Spinal cord (tissue), 9 donors: ENCODE measurements at regions not wholly inside any gene's neighbourhood (a gene's known extent, or its start where the extent isn't known, plus 50 kb on each side); places are given as distances from the start of the nearest gene placed in this dataset.

Source experiments
- DNase-seq, 6 donors: peaks; one replicate each; pipeline versions ENCODE4 v3.0.0 to v3.0.0-alpha.2; 2013 to 2015; ENCODE audit warnings: low spot score in 6 of 6, low read depth in 4 of 6
- H3K27ac ChIP-seq: one replicate; pipeline ENCODE4 v1.5.1; 2013; ENCODE audit warnings: low read depth, low read length, control low read depth
- H3K27me3 ChIP-seq: one replicate; pipeline ENCODE4 v1.6.1; 2013; ENCODE audit warnings: low read length; ENCODE audit not compliant: control insufficient read depth, insufficient read depth
- H3K36me3 ChIP-seq: one replicate; pipeline ENCODE4 v1.6.1; 2013; ENCODE audit warnings: low read length; ENCODE audit not compliant: control insufficient read depth, insufficient read depth
- H3K4me1 ChIP-seq: one replicate; pipeline ENCODE4 v1.6.1; 2013; ENCODE audit warnings: low read length; ENCODE audit not compliant: control insufficient read depth, insufficient read depth
- H3K4me3 ChIP-seq: one replicate; pipeline ENCODE4 v1.5.1; 2013; ENCODE audit warnings: low read depth, low read length, control low read depth
- H3K9me3 ChIP-seq: one replicate; pipeline ENCODE4 v1.6.1; 2013; ENCODE audit warnings: low read length; ENCODE audit not compliant: control insufficient read depth, insufficient read depth
- WGBS: methylation state at CpG from one replicate; pipeline ENCODE4 v1.1.5; 2013; ENCODE audit warnings: missing lambda C conversion rate; ENCODE audit not compliant: insufficient coverage; 5-methylcytosine and 5-hydroxymethylcytosine counted together
- donor health status: healthy.

DNA sequence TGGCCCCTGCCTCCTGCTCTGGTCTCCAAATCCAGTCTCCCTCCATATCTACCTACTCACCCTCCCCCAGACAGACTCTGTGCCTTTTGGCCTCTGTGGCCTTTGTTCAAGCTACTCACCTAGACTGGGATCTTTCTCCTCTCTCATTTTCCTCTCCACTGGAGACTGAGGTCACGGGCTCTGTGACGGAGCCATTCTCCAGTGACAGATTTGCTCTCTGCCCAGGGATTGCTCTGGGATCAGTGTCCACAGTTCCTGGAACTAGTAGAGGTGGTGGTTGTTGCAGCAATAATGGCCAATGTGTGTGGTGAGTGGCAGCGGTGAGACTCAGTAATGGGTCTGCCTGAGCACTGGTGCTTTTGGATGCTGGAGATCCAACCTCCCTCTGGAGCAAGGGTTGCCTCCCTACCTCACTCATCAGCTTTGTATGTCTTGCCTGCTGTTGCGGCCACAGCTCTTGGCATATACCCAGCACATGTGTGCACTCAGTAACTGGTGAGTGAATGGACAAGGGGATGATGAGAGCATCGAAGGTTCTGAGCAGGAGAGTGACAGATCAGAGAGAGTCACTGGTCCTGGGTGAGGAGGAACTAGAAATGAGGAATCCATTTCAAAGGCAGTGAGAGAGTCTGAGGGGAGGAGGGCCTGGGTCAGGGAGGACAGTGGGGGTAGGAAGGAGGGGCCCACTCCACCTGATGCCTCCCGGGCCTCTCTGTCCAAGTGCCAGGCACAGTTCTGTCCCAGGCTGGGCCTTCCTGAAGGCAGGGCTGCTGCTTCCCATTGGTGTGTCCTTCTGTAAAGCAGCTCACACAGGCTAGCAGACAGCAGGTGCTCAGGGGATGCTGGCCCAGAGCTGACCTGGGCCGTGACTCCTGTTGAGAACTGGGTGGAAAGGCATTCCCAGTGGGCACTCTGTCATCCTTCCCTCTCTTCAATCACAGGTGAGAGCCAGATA, 96.5 kb upstream of the PITX1 start:
- peaks cover 11% of the 10 kb centered on the region for H3K4me1 ChIP-seq
- H3K27me3 ChIP-seq = peaks cover 2% of the 10 kb centered on the region
- no peak for DNase-seq
- no peaks in the 10 kb centered on the region for H3K36me3 ChIP-seq
- no peak overlapping the region for H3K4me3 ChIP-seq
- no peak overlapping the region for H3K27ac ChIP-seq
- 83% methylated on average over 4 of the region's 7 CpGs for WGBS
- H3K9me3 ChIP-seq = no peaks in the 10 kb centered on the region

- WGBS = 67% methylated on average over 8 of the region's 12 CpGs
- H3K27me3 ChIP-seq = peaks cover 2% of the 10 kb centered on the region
- H3K4me1 ChIP-seq = peaks cover 9% of the 10 kb centered on the region
- no peaks in the 10 kb centered on the region for H3K36me3 ChIP-seq
- H3K9me3 ChIP-seq = no peaks in the 10 kb centered on the region
- no peak overlapping the region for H3K4me3 ChIP-seq
- H3K27ac ChIP-seq = no peak overlapping the region
- DNase-seq = no peak
Measured at GRCh38 chr5:135129307-135129706, 95.3 kb upstream of the PITX1 start.

DNA sequence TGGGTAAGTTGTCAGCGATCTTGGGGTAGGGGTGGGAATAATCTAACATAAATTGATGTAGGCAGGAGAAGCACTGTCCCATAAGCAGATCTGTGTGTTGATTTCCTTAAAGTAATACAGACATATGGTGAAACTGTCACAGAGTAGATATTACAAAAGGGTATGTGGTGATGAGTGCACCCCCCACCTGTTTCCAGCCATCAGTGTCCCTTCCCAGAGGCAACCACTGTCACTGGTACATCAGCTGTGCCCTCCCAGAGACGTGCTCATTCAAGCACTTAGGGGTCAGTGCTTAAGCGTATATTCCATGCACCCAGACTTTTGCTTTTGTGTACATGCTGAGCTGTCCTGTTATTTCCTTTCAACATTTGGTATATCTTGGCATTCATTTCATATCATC, 94.3 kb upstream of the PITX1 start:
- H3K4me3 ChIP-seq = no peak overlapping the region
- no peaks in the 10 kb centered on the region for H3K36me3 ChIP-seq
- DNase-seq = no peak
- no peaks in the 10 kb centered on the region for H3K9me3 ChIP-seq
- no peak overlapping the region for H3K27ac ChIP-seq
- peaks cover 2% of the 10 kb centered on the region for H3K27me3 ChIP-seq
- WGBS = 88% methylated on average over 2 of the region's 3 CpGs
- H3K4me1 ChIP-seq = peaks cover 9% of the 10 kb centered on the region

DNA sequence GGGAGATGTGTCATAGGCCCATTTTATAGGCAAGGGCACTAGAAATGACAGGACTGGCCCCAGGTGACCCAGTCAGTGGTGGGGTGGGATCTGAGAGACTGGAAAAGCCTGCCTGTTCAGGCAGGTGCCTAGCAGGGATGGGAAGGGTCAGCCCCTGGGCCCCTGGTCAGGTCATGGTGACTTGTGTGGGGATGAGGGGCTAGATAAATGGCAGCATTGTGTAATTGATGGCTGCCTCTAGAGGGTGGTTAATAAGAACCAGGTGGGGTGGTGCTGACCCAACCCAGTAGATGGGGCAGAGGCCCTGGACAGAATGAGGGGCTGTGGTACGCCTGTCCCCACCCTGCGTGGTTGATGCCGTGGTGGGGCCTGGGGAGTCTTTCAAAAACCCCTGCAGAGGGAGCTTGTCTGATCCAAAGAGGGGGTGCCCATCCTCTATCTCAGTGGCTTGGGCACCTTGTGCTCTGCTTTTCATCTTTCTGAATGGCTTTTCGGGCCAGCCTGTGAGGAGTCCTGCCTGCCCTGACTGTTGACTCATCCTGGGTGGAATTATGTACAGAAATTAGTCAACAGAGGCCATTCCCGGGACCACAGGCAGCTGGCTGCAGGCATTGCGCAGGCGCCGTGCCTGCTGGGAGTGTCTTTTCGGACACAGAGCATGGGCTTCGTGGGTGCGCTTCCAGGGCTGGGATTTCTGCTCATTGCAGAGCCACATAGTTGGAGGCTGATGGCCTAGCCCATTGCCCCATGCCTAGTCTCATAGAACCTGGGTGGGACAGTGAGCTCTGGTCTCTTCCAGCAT, 93.6 kb upstream of the PITX1 start:
- peaks cover 9% of the 10 kb centered on the region for H3K4me1 ChIP-seq
- H3K27ac ChIP-seq = no peak overlapping the region
- DNase-seq = no peak
- H3K4me3 ChIP-seq = no peak overlapping the region
- H3K36me3 ChIP-seq = no peaks in the 10 kb centered on the region
- H3K9me3 ChIP-seq = no peaks in the 10 kb centered on the region
- 97% methylated on average over 10 of the region's 11 CpGs for WGBS
- peaks cover 2% of the 10 kb centered on the region for H3K27me3 ChIP-seq

DNA sequence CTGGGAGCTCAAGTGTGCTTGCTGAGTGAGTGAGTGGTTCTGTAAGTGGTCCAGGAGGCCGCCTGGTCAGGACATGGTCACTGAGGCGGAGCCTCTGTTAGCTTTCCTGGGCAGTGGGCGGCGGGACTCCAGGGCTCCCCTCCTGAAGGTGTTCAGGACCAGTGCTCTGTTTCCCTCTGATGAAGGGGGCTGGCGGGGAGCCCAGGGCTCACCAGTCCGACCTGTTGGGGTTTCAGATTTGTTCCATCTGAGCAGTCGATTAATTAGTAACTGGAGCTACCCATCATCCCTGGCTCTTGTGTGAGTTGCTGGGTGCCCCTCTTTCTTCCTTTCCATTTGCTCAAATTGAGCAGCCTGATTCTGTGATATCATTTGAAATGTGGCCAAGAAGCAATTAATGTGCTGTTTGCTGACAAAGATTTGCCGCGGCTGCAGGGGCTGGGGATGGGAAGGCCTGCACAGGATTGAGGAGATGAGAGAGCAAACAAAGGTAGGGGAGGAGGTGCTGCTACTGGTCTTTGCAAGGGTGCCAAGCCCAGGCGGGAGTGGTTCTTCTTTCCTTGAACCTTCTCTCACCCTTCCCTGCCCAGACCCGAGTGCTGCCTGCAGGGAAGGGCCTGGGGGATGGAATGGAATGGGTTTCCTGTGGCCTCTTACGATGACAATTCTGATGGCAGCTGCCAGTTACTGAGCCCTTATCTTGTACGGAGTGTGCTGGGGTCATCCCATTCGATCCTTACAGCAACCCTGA, 92.8 kb upstream of the PITX1 start:
- H3K36me3 ChIP-seq = no peaks in the 10 kb centered on the region
- 62% methylated on average over 12 of the region's 14 CpGs for WGBS
- peaks cover 2% of the 10 kb centered on the region for H3K27me3 ChIP-seq
- no peak overlapping the region for H3K27ac ChIP-seq
- H3K4me1 ChIP-seq = peaks cover 9% of the 10 kb centered on the region
- H3K4me3 ChIP-seq = no peak overlapping the region
- H3K9me3 ChIP-seq = no peaks in the 10 kb centered on the region
- DNase-seq = peak in 2 of 6 donors; percentile 69 to 77

- H3K4me1 ChIP-seq = peaks cover 9% of the 10 kb centered on the region
Measured at GRCh38 chr5:135124724-135125123, 90.7 kb upstream of the PITX1 start.

GRCh38 chr5:135124128-135124527, 90.1 kb upstream of the PITX1 start:
- no peaks in the 10 kb centered on the region for H3K27me3 ChIP-seq
- 50% methylated on average over 3 of the region's 4 CpGs for WGBS
- peak in 1 of 6 donors; percentile 13 for DNase-seq

More at GRCh38 chr5:135124724-135125123, 90.7 kb upstream of the PITX1 start:
- Histone ChIP-seq H3K4me3 (no peak overlapping the region), H3K9me3 (no peaks in the 10 kb centered on the region), H3K27me3 (no peaks in the 10 kb centered on the region), H3K27ac (no peak overlapping the region), H3K36me3 (no peaks in the 10 kb centered on the region)
- DNase-seq = no peak
- 85% methylated on average over 8 of the region's 8 CpGs for WGBS

GRCh38 chr5:135122797-135123196, 88.8 kb upstream of the PITX1 start:
- no peak overlapping the region for H3K27ac ChIP-seq
- 70% methylated on average over 1 of the region's 1 CpG for WGBS
- H3K4me3 ChIP-seq = no peak overlapping the region
- H3K4me1 ChIP-seq = peaks cover 9% of the 10 kb centered on the region
- H3K36me3 ChIP-seq = no peaks in the 10 kb centered on the region
- H3K9me3 ChIP-seq = no peaks in the 10 kb centered on the region
- no peak for DNase-seq
- no peaks in the 10 kb centered on the region for H3K27me3 ChIP-seq

More at GRCh38 chr5:135124128-135124527, 90.1 kb upstream of the PITX1 start:
- Histone ChIP-seq H3K4me1 (peaks cover 9% of the 10 kb centered on the region), H3K9me3 (no peaks in the 10 kb centered on the region), H3K36me3 (no peaks in the 10 kb centered on the region), H3K4me3 (no peak overlapping the region), H3K27ac (no peak overlapping the region)

GRCh38 chr5:135120951-135121350, 86.9 kb upstream of the PITX1 start:
- 85% methylated on average over 7 of the region's 8 CpGs for WGBS
- H3K27ac ChIP-seq = no peak overlapping the region
- no peak for DNase-seq
- H3K9me3 ChIP-seq = no peaks in the 10 kb centered on the region
- no peaks in the 10 kb centered on the region for H3K27me3 ChIP-seq
- no peaks in the 10 kb centered on the region for H3K4me1 ChIP-seq
- H3K36me3 ChIP-seq = no peaks in the 10 kb centered on the region
- H3K4me3 ChIP-seq = no peak overlapping the region
